ENCODE measurements at regions not wholly inside any gene's neighbourhood (a gene's known extent, or its start where the extent isn't known, plus 50 kb on each side); places are given as distances from the start of the nearest gene placed in this dataset.

- TF ChIP-seq, protein P1, sequence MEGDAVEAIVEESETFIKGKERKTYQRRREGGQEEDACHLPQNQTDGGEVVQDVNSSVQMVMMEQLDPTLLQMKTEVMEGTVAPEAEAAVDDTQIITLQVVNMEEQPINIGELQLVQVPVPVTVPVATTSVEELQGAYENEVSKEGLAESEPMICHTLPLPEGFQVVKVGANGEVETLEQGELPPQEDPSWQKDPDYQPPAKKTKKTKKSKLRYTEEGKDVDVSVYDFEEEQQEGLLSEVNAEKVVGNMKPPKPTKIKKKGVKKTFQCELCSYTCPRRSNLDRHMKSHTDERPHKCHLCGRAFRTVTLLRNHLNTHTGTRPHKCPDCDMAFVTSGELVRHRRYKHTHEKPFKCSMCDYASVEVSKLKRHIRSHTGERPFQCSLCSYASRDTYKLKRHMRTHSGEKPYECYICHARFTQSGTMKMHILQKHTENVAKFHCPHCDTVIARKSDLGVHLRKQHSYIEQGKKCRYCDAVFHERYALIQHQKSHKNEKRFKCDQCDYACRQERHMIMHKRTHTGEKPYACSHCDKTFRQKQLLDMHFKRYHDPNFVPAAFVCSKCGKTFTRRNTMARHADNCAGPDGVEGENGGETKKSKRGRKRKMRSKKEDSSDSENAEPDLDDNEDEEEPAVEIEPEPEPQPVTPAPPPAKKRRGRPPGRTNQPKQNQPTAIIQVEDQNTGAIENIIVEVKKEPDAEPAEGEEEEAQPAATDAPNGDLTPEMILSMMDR (IDR thresholded peaks at IDR 0.05): no peak
- no peak for TF ChIP-seq POLR2A (IDR thresholded peaks at IDR 0.05)
Measured at GRCh38 chr13:33932769-33933406, 114.9 kb downstream of the RFC3 start.

All from thyroid gland (tissue), 4 donors.